ENCODE measurements at regions not wholly inside any gene's neighbourhood (a gene's known extent, or its start where the extent isn't known, plus 50 kb on each side); places are given as distances from the start of the nearest gene placed in this dataset.

GRCh38 chr6:170232186-170233002, 58.5 kb downstream of the DLL1 start:
- ChIA-PET CTCF (interaction anchor here (1.2 kb wide), 1 partner anchor 18 kb away, joined by 3 read pairs; no protein-coding TSS in a partner anchor), POLR2A (no interaction called here)
- no peaks in the 10 kb centered on the region for H3K9me3 Mint-ChIP-seq
- H3K27ac Mint-ChIP-seq: no peak overlapping the region
- H3K27me3 Mint-ChIP-seq: peaks cover 2% of the 10 kb centered on the region
- intact Hi-C loops (cut with micrococcal nuclease): no loop called here
- H3K4me3 Mint-ChIP-seq: no peak overlapping the region
- H3K4me1 Mint-ChIP-seq (ENCODE audit: low read depth): no peaks in the 10 kb centered on the region
- DNase-seq: no peak
- no peaks in the 10 kb centered on the region for H3K36me3 Mint-ChIP-seq

GRCh38 chr6:170231293-170232185, 59.3 kb downstream of the DLL1 start:
- POLR2A ChIA-PET: no interaction called here
- intact Hi-C loops (cut with micrococcal nuclease): no loop called here
- H3K4me1 Mint-ChIP-seq (ENCODE audit: low read depth): no peaks in the 10 kb centered on the region
- H3K27me3 Mint-ChIP-seq: peaks cover 2% of the 10 kb centered on the region
- H3K27ac Mint-ChIP-seq: no peak overlapping the region
- H3K9me3 Mint-ChIP-seq: no peaks in the 10 kb centered on the region
- no peak overlapping the region for H3K4me3 Mint-ChIP-seq
- DNase-seq: no peak
- CTCF ChIA-PET: interaction anchor here (0.6 kb wide), 1 partner anchor 1893 kb away, joined by 4 read pairs; no protein-coding TSS in a partner anchor
- no peaks in the 10 kb centered on the region for H3K36me3 Mint-ChIP-seq

- H3K27me3 Mint-ChIP-seq: no peaks in the 10 kb centered on the region
- H3K36me3 Mint-ChIP-seq: no peaks in the 10 kb centered on the region
- H3K4me3 Mint-ChIP-seq: no peak overlapping the region
- H3K27ac Mint-ChIP-seq: no peak overlapping the region
- H3K9me3 Mint-ChIP-seq: no peaks in the 10 kb centered on the region
- intact Hi-C loops (cut with micrococcal nuclease): no loop called here
- no peak for DNase-seq
- no peaks in the 10 kb centered on the region for H3K4me1 Mint-ChIP-seq (ENCODE audit: low read depth)
- CTCF ChIA-PET: interaction anchor here (0.5 kb wide), 1 partner anchor 30 kb away, joined by 5 read pairs; no protein-coding TSS in a partner anchor
- POLR2A ChIA-PET: no interaction called here
Measured at GRCh38 chr6:170230520-170231292, 60.2 kb downstream of the DLL1 start.

- no peak for DNase-seq
- Mint-ChIP-seq H3K4me3 (no peak overlapping the region), H3K27ac (no peak overlapping the region), H3K27me3 (no peaks in the 10 kb centered on the region), H3K9me3 (no peaks in the 10 kb centered on the region), H3K4me1 (ENCODE audit: low read depth) (no peaks in the 10 kb centered on the region), H3K36me3 (no peaks in the 10 kb centered on the region)
- ChIA-PET CTCF (interaction anchor here (0.5 kb wide), 1 partner anchor 31 kb away, joined by 5 read pairs; no protein-coding TSS in a partner anchor), POLR2A (no interaction called here)
- intact Hi-C loops (cut with micrococcal nuclease): no loop called here
Measured at GRCh38 chr6:170229851-170230519, 60.9 kb downstream of the DLL1 start.

GRCh38 chr6:170229396-170229795, 61.5 kb downstream of the DLL1 start:
- no peak for DNase-seq
- H3K27ac Mint-ChIP-seq: no peak overlapping the region
- no peak overlapping the region for H3K4me3 Mint-ChIP-seq
- intact Hi-C loops (cut with micrococcal nuclease): no loop called here
- H3K9me3 Mint-ChIP-seq: no peaks in the 10 kb centered on the region
- CTCF ChIA-PET: no interaction called here
- H3K4me1 Mint-ChIP-seq (ENCODE audit: low read depth): no peaks in the 10 kb centered on the region
- POLR2A ChIA-PET: no interaction called here
- no peaks in the 10 kb centered on the region for H3K27me3 Mint-ChIP-seq
- no peaks in the 10 kb centered on the region for H3K36me3 Mint-ChIP-seq

GRCh38 chr6:170228946-170229310, 62.0 kb downstream of the DLL1 start:
- POLR2A ChIA-PET: no interaction called here
- Mint-ChIP-seq H3K9me3 (no peaks in the 10 kb centered on the region), H3K4me1 (ENCODE audit: low read depth) (no peaks in the 10 kb centered on the region), H3K27me3 (no peaks in the 10 kb centered on the region), H3K4me3 (no peak overlapping the region), H3K27ac (no peak overlapping the region), H3K36me3 (no peaks in the 10 kb centered on the region)
- CTCF ChIA-PET: interaction anchor here (1.2 kb wide), 1 partner anchor 439 kb away, joined by 3 read pairs; no protein-coding TSS in a partner anchor
- DNase-seq: no peak
- intact Hi-C loops (cut with micrococcal nuclease): no loop called here

- Mint-ChIP-seq H3K4me3 (no peak overlapping the region), H3K27ac (no peak overlapping the region), H3K27me3 (no peaks in the 10 kb centered on the region), H3K4me1 (ENCODE audit: low read depth) (peaks cover 3% of the 10 kb centered on the region), H3K36me3 (no peaks in the 10 kb centered on the region), H3K9me3 (no peaks in the 10 kb centered on the region)
- intact Hi-C loops (cut with micrococcal nuclease): no loop called here
- ChIA-PET CTCF (interaction anchor here (1.2 kb wide), 1 partner anchor 439 kb away, joined by 3 read pairs; no protein-coding TSS in a partner anchor), POLR2A (no interaction called here)
- no peak for DNase-seq
Measured at GRCh38 chr6:170227996-170228945, 62.6 kb downstream of the DLL1 start.

GRCh38 chr6:170227521-170227983, 63.3 kb downstream of the DLL1 start:
- POLR2A ChIA-PET: no interaction called here
- no peaks in the 10 kb centered on the region for H3K36me3 Mint-ChIP-seq
- intact Hi-C loops (cut with micrococcal nuclease): no loop called here
- no peak overlapping the region for H3K4me3 Mint-ChIP-seq
- H3K9me3 Mint-ChIP-seq: no peaks in the 10 kb centered on the region
- H3K4me1 Mint-ChIP-seq (ENCODE audit: low read depth): peaks cover 10% of the 10 kb centered on the region
- H3K27me3 Mint-ChIP-seq: no peaks in the 10 kb centered on the region
- no peak overlapping the region for H3K27ac Mint-ChIP-seq
- DNase-seq: no peak
- CTCF ChIA-PET: no interaction called here

- Mint-ChIP-seq H3K36me3 (no peaks in the 10 kb centered on the region), H3K27me3 (no peaks in the 10 kb centered on the region), H3K9me3 (no peaks in the 10 kb centered on the region), H3K4me1 (ENCODE audit: low read depth) (peaks cover 15% of the 10 kb centered on the region), H3K4me3 (no peak overlapping the region), H3K27ac (no peak overlapping the region)
- DNase-seq: no peak
- intact Hi-C loops (cut with micrococcal nuclease): no loop called here
- ChIA-PET POLR2A (no interaction called here), CTCF (no interaction called here)
Measured at GRCh38 chr6:170226647-170227046, 64.2 kb downstream of the DLL1 start.

- intact Hi-C loops (cut with micrococcal nuclease): no loop called here
- no peak overlapping the region for H3K27ac Mint-ChIP-seq
- H3K36me3 Mint-ChIP-seq: no peaks in the 10 kb centered on the region
- CTCF ChIA-PET: no interaction called here
- no peak for DNase-seq
- no peak overlapping the region for H3K4me3 Mint-ChIP-seq
- no peaks in the 10 kb centered on the region for H3K27me3 Mint-ChIP-seq
- H3K9me3 Mint-ChIP-seq: no peaks in the 10 kb centered on the region
- POLR2A ChIA-PET: no interaction called here
- H3K4me1 Mint-ChIP-seq (ENCODE audit: low read depth): peaks cover 15% of the 10 kb centered on the region
Measured at GRCh38 chr6:170225852-170226417, 64.9 kb downstream of the DLL1 start.
